ENCODE measurements at regions not wholly inside any gene's neighbourhood (a gene's known extent, or its start where the extent isn't known, plus 50 kb on each side); places are given as distances from the start of the nearest gene placed in this dataset.

DNA sequence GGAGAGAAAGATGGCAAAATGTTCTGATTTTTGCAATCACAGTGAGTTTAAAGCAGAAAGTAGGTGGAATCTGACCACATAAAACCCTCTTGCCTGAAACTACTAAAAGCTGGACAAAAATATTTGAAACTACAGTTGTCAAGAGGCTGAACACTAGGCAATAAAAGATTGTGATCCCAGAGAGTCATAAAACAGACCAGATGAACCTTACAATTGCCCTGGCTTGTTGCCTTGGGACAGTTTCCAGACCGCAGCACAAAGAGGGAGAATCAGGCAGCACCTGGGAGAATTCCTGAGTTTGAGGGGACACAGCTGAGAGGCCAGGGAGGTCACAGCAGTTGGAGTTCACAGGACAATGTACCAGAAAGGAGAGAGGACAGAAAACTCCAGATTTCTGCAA lies 107.3 kb upstream of the NANOS1 start:
- Histone ChIP-seq H3K36me3 (ENCODE audit: insufficient read depth, low read length) (no peaks in the 10 kb centered on the region), H3K27me3 (ENCODE audit: insufficient read depth, low read length) (no peaks in the 10 kb centered on the region), H3K9me3 (ENCODE audit: control insufficient read depth in 1 of 2, low read length in 2 of 2) (no peaks in the 10 kb centered on the region), H3K27ac (ENCODE audit: low read depth, low read length) (no peak overlapping the region), H3K4me1 (ENCODE audit: insufficient read depth, low read length) (no peaks in the 10 kb centered on the region), H3K4me3 (ENCODE audit: low read length in 2 of 2) (no peak overlapping the region)
- no peaks in the 10 kb centered on the region for H3K9me3 Mint-ChIP-seq
- H3K4me3 Mint-ChIP-seq = no peak overlapping the region
- ChIA-PET CTCF (ENCODE audit: partially characterized antibody) (no interaction called here), POLR2A (ENCODE audit: partially characterized antibody) (no interaction called here)
- peaks cover 17 to 20% of the 10 kb centered on the region in 2 donors for H3K27me3 Mint-ChIP-seq
- intact Hi-C loops (cut with micrococcal nuclease) = no loop called here
- no peak overlapping the region for H3K27ac Mint-ChIP-seq
- DNase-seq = no peak
- no peaks in the 10 kb centered on the region for H3K36me3 Mint-ChIP-seq
- H3K4me1 Mint-ChIP-seq = peaks cover 0 to 1% (median 0%) of the 10 kb centered on the region in 4 donors

DNA sequence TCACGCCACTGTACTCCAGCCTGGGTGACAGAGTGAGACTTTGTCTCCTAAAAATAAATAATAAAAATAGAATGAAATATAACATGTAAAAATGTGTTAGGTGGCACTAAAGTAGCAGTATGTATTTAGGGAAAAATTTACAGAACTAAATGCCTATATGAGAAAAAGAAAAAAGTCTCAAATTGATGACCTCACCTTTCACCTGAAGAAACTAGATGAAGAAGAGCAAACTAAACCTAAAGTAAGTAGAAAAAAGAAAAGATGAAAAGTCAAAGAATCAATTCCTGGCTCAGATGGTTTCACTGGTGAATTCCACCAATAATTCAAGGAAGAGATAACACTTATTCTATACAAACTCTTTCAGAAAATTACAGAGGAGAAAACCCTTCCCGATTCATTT lies 106.5 kb upstream of the NANOS1 start:
- Mint-ChIP-seq H3K4me3 (no peak overlapping the region), H3K27ac (no peak overlapping the region), H3K9me3 (no peaks in the 10 kb centered on the region), H3K4me1 (peaks cover 0 to 1% (median 0%) of the 10 kb centered on the region in 4 donors), H3K36me3 (no peaks in the 10 kb centered on the region), H3K27me3 (peaks cover 17 to 20% of the 10 kb centered on the region in 2 donors)
- H3K4me3 ChIP-seq (ENCODE audit: low read length in 2 of 2) = no peak overlapping the region
- intact Hi-C loops (cut with micrococcal nuclease) = no loop called here
- DNase-seq = no peak
- no peaks in the 10 kb centered on the region for H3K27me3 ChIP-seq (ENCODE audit: insufficient read depth, low read length)
- CTCF ChIA-PET (ENCODE audit: partially characterized antibody) = no interaction called here
- no peaks in the 10 kb centered on the region for H3K4me1 ChIP-seq (ENCODE audit: insufficient read depth, low read length)
- POLR2A ChIA-PET (ENCODE audit: partially characterized antibody) = no interaction called here
- no peak overlapping the region for H3K27ac ChIP-seq (ENCODE audit: low read depth, low read length)
- H3K36me3 ChIP-seq (ENCODE audit: insufficient read depth, low read length) = no peaks in the 10 kb centered on the region
- no peaks in the 10 kb centered on the region for H3K9me3 ChIP-seq (ENCODE audit: control insufficient read depth in 1 of 2, low read length in 2 of 2)

DNA sequence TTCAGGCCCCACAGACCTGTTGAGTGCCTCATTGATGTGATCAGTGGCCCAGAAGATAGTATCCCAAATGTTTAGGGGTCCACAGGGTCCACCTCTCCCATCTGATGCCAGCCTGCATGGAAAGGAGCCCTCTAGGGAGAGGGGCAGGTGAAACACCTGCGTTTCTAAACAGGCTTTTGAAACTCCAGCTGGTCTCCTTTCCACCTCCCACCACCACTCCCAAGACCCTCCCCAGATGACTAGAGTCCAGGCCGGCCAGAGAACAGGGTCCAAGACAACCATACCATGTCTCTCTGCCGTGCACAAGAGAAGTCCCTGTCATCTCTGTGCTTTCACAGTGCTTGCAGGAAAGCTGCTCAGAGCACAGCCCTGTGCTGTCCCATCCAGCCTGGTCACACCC lies 105.0 kb upstream of the NANOS1 start:
- no peak overlapping the region for H3K27ac Mint-ChIP-seq
- no peak for DNase-seq
- intact Hi-C loops (cut with micrococcal nuclease) = no loop called here
- peaks cover 0 to 9% (median 4%) of the 10 kb centered on the region in 8 donors for H3K9me3 Mint-ChIP-seq
- Histone ChIP-seq H3K4me1 (ENCODE audit: insufficient read depth, low read length) (no peaks in the 10 kb centered on the region), H3K27ac (ENCODE audit: low read depth, low read length) (no peak overlapping the region), H3K9me3 (ENCODE audit: control insufficient read depth in 1 of 2, low read length in 2 of 2) (no peaks in the 10 kb centered on the region), H3K4me3 (ENCODE audit: low read length in 2 of 2) (no peak overlapping the region), H3K27me3 (ENCODE audit: insufficient read depth, low read length) (no peaks in the 10 kb centered on the region), H3K36me3 (ENCODE audit: insufficient read depth, low read length) (no peaks in the 10 kb centered on the region)
- peaks cover 17 to 20% of the 10 kb centered on the region in 2 donors for H3K27me3 Mint-ChIP-seq
- ChIA-PET POLR2A (ENCODE audit: partially characterized antibody) (no interaction called here), CTCF (ENCODE audit: partially characterized antibody) (no interaction called here)
- no peak overlapping the region for H3K4me3 Mint-ChIP-seq
- H3K4me1 Mint-ChIP-seq = peaks cover 0 to 1% (median 0%) of the 10 kb centered on the region in 4 donors
- no peaks in the 10 kb centered on the region for H3K36me3 Mint-ChIP-seq

DNA sequence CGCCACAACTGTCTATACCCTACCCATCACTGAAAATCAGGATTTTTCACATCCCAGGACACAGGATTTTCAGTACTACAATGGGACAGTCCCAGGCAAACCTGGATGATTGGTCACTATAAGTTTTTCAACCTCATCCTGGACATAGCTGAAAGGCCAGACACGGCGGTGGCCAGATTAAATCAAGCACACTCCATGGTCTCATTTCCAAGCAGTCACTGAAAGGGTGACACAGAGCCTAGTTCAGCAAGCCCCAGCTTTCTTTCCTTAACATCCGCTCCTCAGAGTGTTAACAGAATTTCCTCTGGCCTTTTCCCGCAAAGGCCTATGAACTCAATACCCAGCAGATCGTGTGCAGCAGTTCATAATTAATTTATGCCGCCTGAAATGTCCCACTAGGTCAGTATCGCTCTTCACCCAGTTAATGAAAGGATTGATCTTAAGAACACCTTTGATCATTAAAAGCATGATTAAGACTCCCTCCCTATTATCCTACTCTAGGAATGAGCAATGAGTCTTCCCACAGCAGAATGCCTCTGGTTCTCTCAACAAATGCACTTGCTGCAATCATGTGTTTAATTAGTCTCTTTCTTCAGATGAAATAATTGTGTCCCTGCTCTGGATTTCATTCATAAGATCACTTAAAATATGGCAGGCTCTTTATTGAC lies 104.0 kb upstream of the NANOS1 start:
- Mint-ChIP-seq H3K27ac (no peak overlapping the region), H3K4me3 (no peak overlapping the region), H3K9me3 (peaks cover 0 to 13% (median 8%) of the 10 kb centered on the region in 8 donors), H3K36me3 (no peaks in the 10 kb centered on the region), H3K27me3 (peaks cover 17% of the 10 kb centered on the region in 2 donors), H3K4me1 (peaks cover 0 to 1% (median 0%) of the 10 kb centered on the region in 4 donors)
- intact Hi-C loops (cut with micrococcal nuclease) = no loop called here
- ChIA-PET CTCF (ENCODE audit: partially characterized antibody) (interaction anchor here (0.5 kb wide), 1 partner anchor 21 kb away, joined by 3 read pairs; no protein-coding TSS in a partner anchor), POLR2A (ENCODE audit: partially characterized antibody) (no interaction called here)
- H3K27ac ChIP-seq (ENCODE audit: low read depth, low read length) = no peak overlapping the region
- no peak overlapping the region for H3K4me3 ChIP-seq (ENCODE audit: low read length in 2 of 2)
- H3K27me3 ChIP-seq (ENCODE audit: insufficient read depth, low read length) = no peaks in the 10 kb centered on the region
- no peaks in the 10 kb centered on the region for H3K9me3 ChIP-seq (ENCODE audit: control insufficient read depth in 1 of 2, low read length in 2 of 2)
- DNase-seq = no peak
- H3K4me1 ChIP-seq (ENCODE audit: insufficient read depth, low read length) = no peaks in the 10 kb centered on the region
- H3K36me3 ChIP-seq (ENCODE audit: insufficient read depth, low read length) = no peaks in the 10 kb centered on the region

DNA sequence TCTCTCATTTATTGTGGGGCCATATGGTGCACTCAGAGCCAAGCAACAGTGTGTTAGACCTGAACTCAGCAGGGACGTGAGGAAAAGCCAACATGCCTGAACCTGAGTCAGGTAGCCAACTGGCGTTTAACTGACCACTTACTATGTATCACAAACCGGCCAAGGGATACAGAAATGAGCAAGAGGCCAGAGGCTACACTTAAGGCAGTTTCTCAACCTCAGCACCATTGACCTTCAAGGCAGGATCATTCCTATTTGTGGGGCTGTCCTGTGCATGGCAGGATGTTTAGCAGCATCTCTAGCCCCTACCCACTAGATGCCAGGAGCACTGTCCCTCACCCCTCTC lies 103.5 kb upstream of the NANOS1 start:
- H3K4me1 Mint-ChIP-seq = peaks cover 0 to 1% (median 0%) of the 10 kb centered on the region in 4 donors
- CTCF ChIA-PET (ENCODE audit: partially characterized antibody) = no interaction called here
- no peak overlapping the region for H3K27ac ChIP-seq (ENCODE audit: low read depth, low read length)
- no peaks in the 10 kb centered on the region for H3K27me3 ChIP-seq (ENCODE audit: insufficient read depth, low read length)
- H3K4me3 Mint-ChIP-seq = no peak overlapping the region
- H3K27ac Mint-ChIP-seq = no peak overlapping the region
- no peaks in the 10 kb centered on the region for H3K9me3 ChIP-seq (ENCODE audit: control insufficient read depth in 1 of 2, low read length in 2 of 2)
- peaks cover 14 to 17% of the 10 kb centered on the region in 2 donors for H3K27me3 Mint-ChIP-seq
- POLR2A ChIA-PET (ENCODE audit: partially characterized antibody) = no interaction called here
- no peaks in the 10 kb centered on the region for H3K36me3 ChIP-seq (ENCODE audit: insufficient read depth, low read length)
- H3K4me1 ChIP-seq (ENCODE audit: insufficient read depth, low read length) = no peaks in the 10 kb centered on the region
- no peaks in the 10 kb centered on the region for H3K36me3 Mint-ChIP-seq
- no peak overlapping the region for H3K4me3 ChIP-seq (ENCODE audit: low read length in 2 of 2)
- no peak for DNase-seq
- intact Hi-C loops (cut with micrococcal nuclease) = no loop called here
- peaks cover 0 to 18% (median 13%) of the 10 kb centered on the region in 8 donors for H3K9me3 Mint-ChIP-seq

DNA sequence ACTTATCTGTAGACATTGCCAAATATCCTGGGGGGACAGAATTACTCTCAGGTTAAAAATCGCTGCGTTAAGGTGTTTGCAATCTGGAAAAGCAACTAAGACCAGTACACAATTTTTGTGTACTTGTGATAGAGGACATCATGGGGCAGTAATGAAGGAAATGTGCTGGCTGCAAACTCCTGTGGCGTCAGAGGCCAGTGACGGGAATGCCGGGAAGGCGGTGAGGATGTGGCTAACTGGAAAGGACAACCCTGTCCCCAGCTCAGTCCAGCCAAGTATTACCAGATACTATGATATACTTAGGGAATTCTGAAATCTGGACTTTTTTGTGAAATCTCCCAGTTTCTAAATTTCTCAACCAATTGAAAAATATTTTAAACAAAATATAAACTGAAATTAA lies 103.1 kb upstream of the NANOS1 start:
- Mint-ChIP-seq H3K4me3 (no peak overlapping the region), H3K4me1 (peaks cover 0 to 1% (median 0%) of the 10 kb centered on the region in 4 donors), H3K9me3 (peaks cover 0 to 21% (median 15%) of the 10 kb centered on the region in 8 donors), H3K36me3 (peaks cover 0 to under 1% of the 10 kb centered on the region in 2 donors), H3K27me3 (peaks cover 11 to 17% of the 10 kb centered on the region in 2 donors), H3K27ac (no peak overlapping the region)
- H3K4me3 ChIP-seq (ENCODE audit: low read length in 2 of 2) = no peak overlapping the region
- no peaks in the 10 kb centered on the region for H3K4me1 ChIP-seq (ENCODE audit: insufficient read depth, low read length)
- H3K27ac ChIP-seq (ENCODE audit: low read depth, low read length) = no peak overlapping the region
- no peaks in the 10 kb centered on the region for H3K36me3 ChIP-seq (ENCODE audit: insufficient read depth, low read length)
- intact Hi-C loops (cut with micrococcal nuclease) = no loop called here
- no peak for DNase-seq
- no peaks in the 10 kb centered on the region for H3K27me3 ChIP-seq (ENCODE audit: insufficient read depth, low read length)
- ChIA-PET CTCF (ENCODE audit: partially characterized antibody) (no interaction called here), POLR2A (ENCODE audit: partially characterized antibody) (no interaction called here)
- H3K9me3 ChIP-seq (ENCODE audit: control insufficient read depth in 1 of 2, low read length in 2 of 2) = no peaks in the 10 kb centered on the region

DNA sequence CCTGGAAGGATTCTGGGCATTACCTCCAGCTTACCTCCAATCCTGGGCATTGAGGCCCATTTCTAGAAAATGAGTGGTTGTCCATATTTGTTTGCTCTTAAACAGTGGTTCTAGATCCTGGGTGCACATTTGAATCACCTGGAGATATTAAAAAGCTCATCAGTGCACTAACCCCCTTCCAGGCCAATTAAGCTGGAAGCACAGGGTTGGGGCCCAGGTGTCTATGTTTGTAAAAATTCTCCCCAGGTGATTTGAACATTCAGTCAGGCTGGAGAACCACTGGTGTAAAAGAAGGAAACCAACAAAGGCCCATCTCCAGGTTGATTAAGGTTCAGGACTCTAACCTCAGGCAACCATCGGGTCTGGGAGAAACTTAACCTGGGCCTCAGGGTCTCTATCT lies 102.6 kb upstream of the NANOS1 start:
- Histone ChIP-seq H3K4me1 (ENCODE audit: insufficient read depth, low read length) (no peaks in the 10 kb centered on the region), H3K9me3 (ENCODE audit: control insufficient read depth in 1 of 2, low read length in 2 of 2) (no peaks in the 10 kb centered on the region), H3K27ac (ENCODE audit: low read depth, low read length) (no peak overlapping the region), H3K27me3 (ENCODE audit: insufficient read depth, low read length) (no peaks in the 10 kb centered on the region), H3K4me3 (ENCODE audit: low read length in 2 of 2) (no peak overlapping the region), H3K36me3 (ENCODE audit: insufficient read depth, low read length) (no peaks in the 10 kb centered on the region)
- H3K36me3 Mint-ChIP-seq = peaks cover 0 to 4% of the 10 kb centered on the region in 2 donors
- H3K4me1 Mint-ChIP-seq = peaks cover 0 to 1% (median 0%) of the 10 kb centered on the region in 4 donors
- intact Hi-C loops (cut with micrococcal nuclease) = no loop called here
- H3K9me3 Mint-ChIP-seq = peaks cover 0 to 26% (median 20%) of the 10 kb centered on the region in 8 donors
- POLR2A ChIA-PET (ENCODE audit: partially characterized antibody) = no interaction called here
- CTCF ChIA-PET (ENCODE audit: partially characterized antibody) = no interaction called here
- peaks cover 8 to 15% of the 10 kb centered on the region in 2 donors for H3K27me3 Mint-ChIP-seq
- H3K4me3 Mint-ChIP-seq = no peak overlapping the region
- H3K27ac Mint-ChIP-seq = no peak overlapping the region
- DNase-seq = no peak
